Esophagus squamous epithelium (tissue), 5 donors: ENCODE measurements at regions not wholly inside any gene's neighbourhood (a gene's known extent, or its start where the extent isn't known, plus 50 kb on each side); places are given as distances from the start of the nearest gene placed in this dataset.

ENCODE experiments used
- DNase-seq: peaks from one replicate; lab custom pipeline; 2025; lab: John Stamatoyannopoulos, UW
- H3K27ac ChIP-seq, 4 donors: fragments of 200-600 bp; sonication (generic); one replicate each; pipeline ENCODE4 v1.5.1; 2016 to 2019; ENCODE audit warnings: mild to moderate bottlenecking in 1 of 4
- H3K27me3 ChIP-seq, 4 donors: fragments of 200-600 bp; sonication (generic); 1 replicate in 3 of 4; 2 replicates in 1 of 4; pipeline versions ENCODE4 v1.5.1 to v1.6.0; 2017 to 2021; ENCODE audit warnings: antibody characterized with exemption in 1 of 4
- H3K36me3 ChIP-seq, 3 donors: fragments of 200-600 bp; sonication (generic); one replicate each; pipeline ENCODE4 v1.5.1; 2016 to 2019
- H3K4me1 ChIP-seq, 3 donors: fragments of 200-600 bp; sonication (generic); one replicate each; pipeline ENCODE4 v1.5.1; 2017 to 2019
- H3K4me3 ChIP-seq, 4 donors: fragments of 200-600 bp; sonication (generic); 1 replicate in 3 of 4; 2 replicates in 1 of 4; pipeline ENCODE4 v1.5.1; 2016 to 2019; ENCODE audit warnings: mild to moderate bottlenecking in 2 of 4, moderate library complexity in 1 of 4
- H3K9me3 ChIP-seq, 3 donors: fragments of 200-600 bp; sonication (generic); one replicate each; pipeline ENCODE4 v1.5.1; 2016 to 2019
- POLR2A ChIP-seq, 4 donors: fragments of 450-650 bp; IDR thresholded peaks; one replicate each; pipeline ENCODE4 v1.6.1; 2017; ENCODE audit warnings: antibody characterized with exemption in 4 of 4, mild to moderate bottlenecking in 4 of 4, moderate library complexity in 3 of 4
- whole genome bisulfite sequencing, 2 donors: methylation state at CpG; one replicate each; pipeline ENCODE4 v1.1.5; 2018; 5-methylcytosine and 5-hydroxymethylcytosine counted together
- intact Hi-C: fragments of 100-400 bp; cut with DNase I; formaldehyde crosslinking; loops from one replicate; pipeline ENCODE4 v1.15.0; 2022
- TF ChIP-seq, protein P1 (sequence below), 6 experiments: fragments of 450-650 bp in 4 of 6; fragments of 200-600 bp in 2 of 6; sonication (generic) in 2 of 6; IDR thresholded peaks; one replicate each; pipeline ENCODE4 v1.5.1; 2016 to 2019; ENCODE audit warnings: antibody characterized with exemption in 6 of 6, mild to moderate bottlenecking in 4 of 6, moderate library complexity in 4 of 6
- donor health status: DM: yes; HTN: yes; CAD: no.

DNA sequence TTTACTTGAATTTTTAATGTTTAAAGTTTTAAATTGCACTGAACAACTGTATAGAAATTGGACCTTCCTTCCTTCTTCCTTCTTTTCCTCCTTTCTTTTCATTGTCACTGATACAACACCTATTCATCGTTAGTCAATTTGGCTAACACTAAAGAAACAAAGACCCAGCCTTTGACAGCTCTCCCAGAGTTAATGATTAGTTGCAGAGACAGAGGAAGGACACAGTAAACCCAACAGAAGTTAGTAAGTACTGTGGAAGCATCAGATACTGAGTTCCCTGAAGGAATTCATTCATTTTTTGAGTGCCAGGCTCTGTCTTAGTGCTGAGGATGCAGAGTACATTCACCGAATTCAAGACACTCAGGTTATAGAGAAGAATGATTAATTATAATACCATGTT lies 77.9 kb upstream of the RAB27B start:
- WGBS, 2 donors = 63 to 70% methylated on average over 2 of the region's 2 CpGs
- DNase-seq = no peak
- Histone ChIP-seq H3K27ac (no peak overlapping the region), H3K27me3 (no peaks in the 10 kb centered on the region), H3K9me3 (no peaks in the 10 kb centered on the region), H3K4me3 (no peak overlapping the region), H3K4me1 (no peaks in the 10 kb centered on the region), H3K36me3 (no peaks in the 10 kb centered on the region)
- TF ChIP-seq, protein P1, sequence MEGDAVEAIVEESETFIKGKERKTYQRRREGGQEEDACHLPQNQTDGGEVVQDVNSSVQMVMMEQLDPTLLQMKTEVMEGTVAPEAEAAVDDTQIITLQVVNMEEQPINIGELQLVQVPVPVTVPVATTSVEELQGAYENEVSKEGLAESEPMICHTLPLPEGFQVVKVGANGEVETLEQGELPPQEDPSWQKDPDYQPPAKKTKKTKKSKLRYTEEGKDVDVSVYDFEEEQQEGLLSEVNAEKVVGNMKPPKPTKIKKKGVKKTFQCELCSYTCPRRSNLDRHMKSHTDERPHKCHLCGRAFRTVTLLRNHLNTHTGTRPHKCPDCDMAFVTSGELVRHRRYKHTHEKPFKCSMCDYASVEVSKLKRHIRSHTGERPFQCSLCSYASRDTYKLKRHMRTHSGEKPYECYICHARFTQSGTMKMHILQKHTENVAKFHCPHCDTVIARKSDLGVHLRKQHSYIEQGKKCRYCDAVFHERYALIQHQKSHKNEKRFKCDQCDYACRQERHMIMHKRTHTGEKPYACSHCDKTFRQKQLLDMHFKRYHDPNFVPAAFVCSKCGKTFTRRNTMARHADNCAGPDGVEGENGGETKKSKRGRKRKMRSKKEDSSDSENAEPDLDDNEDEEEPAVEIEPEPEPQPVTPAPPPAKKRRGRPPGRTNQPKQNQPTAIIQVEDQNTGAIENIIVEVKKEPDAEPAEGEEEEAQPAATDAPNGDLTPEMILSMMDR (IDR thresholded peaks at IDR 0.05) = no peak
- TF ChIP-seq POLR2A (IDR thresholded peaks at IDR 0.05) = no peak
- intact Hi-C loops = no loop called here

DNA sequence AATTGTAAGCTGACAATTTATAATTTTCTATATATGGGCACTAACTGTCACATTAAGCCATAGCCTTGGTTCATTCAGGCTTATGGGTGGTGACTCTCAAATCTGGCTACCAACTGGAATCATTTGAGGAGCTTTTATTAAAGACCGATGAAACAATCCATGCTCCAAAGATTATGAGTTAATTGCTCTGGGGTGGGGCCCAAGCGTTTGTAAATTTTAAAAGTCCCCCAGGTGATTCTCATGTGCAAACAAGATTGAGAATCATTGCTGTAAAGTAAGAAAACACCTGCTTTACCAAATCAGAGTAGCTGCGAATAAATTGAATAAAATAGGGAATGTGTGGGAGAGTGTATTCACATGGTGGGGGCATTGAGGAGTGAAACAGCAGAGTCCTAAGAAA lies 76.1 kb upstream of the RAB27B start:
- intact Hi-C loops = no loop called here

DNA sequence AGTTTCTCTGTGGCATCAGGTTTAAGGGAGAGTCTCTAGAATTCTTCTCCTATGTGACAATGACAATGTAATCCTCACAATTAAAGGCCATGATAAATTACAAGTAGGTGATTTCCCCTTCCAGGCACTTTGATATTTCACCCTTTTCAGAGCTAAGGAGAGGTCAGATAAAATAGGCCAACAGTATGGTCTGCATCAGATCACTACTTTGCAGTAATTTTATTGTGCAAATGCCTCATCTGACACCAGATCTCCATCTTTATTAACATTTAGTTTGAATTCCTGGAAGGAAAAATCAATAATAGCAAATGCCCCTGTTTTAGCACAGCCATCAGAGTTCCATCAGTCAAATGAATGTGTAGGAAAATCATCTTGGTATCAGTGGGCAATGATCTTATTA lies 72.8 kb upstream of the RAB27B start:
- DNase-seq = no peak
- Histone ChIP-seq H3K27me3 (no peaks in the 10 kb centered on the region), H3K4me1 (no peaks in the 10 kb centered on the region), H3K9me3 (no peaks in the 10 kb centered on the region), H3K4me3 (no peak overlapping the region), H3K36me3 (no peaks in the 10 kb centered on the region), H3K27ac (no peak overlapping the region)
- TF ChIP-seq, protein P1 (IDR thresholded peaks at IDR 0.05) = no peak
- no peak for TF ChIP-seq POLR2A (IDR thresholded peaks at IDR 0.05)
- intact Hi-C loops = no loop called here

More for the DNA sequence above, 76.1 kb upstream of the RAB27B start:
- WGBS, 2 donors = 65 to 68% methylated on average over 3 of the region's 3 CpGs
- no peaks in the 10 kb centered on the region for H3K4me1 ChIP-seq
- no peak for DNase-seq
- TF ChIP-seq, protein P1 (IDR thresholded peaks at IDR 0.05) = no peak
- no peak for TF ChIP-seq POLR2A (IDR thresholded peaks at IDR 0.05)
- no peaks in the 10 kb centered on the region for H3K9me3 ChIP-seq
- no peaks in the 10 kb centered on the region for H3K36me3 ChIP-seq
- no peak overlapping the region for H3K4me3 ChIP-seq
- H3K27ac ChIP-seq = no peak overlapping the region
- H3K27me3 ChIP-seq = no peaks in the 10 kb centered on the region

DNA sequence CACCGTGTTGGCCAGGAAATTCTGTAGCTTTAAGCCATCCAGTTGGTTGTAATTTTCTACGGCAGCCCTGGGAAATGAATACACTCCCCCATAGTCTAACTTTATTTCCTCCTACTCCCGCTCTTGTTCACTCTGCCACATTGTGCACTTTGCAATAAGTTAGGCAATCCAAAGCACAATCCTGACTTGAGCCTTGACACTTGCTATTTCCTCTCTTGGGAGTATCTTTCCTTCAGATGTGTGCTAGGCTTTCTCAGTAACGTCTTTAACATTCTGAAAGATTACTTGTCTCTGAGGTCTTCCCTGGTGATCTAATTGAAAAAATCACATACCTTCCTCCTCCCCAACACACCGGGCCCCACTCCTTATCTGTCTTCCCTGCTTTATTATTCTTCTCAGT lies 65.9 kb upstream of the RAB27B start:
- H3K4me1 ChIP-seq = no peaks in the 10 kb centered on the region
- WGBS, 2 donors = 65 to 71% methylated on average over 5 of the region's 5 CpGs
- no peaks in the 10 kb centered on the region for H3K9me3 ChIP-seq
- H3K4me3 ChIP-seq = no peak overlapping the region
- intact Hi-C loops = no loop called here
- H3K27ac ChIP-seq = no peak overlapping the region
- H3K27me3 ChIP-seq = no peaks in the 10 kb centered on the region
- no peak for DNase-seq
- H3K36me3 ChIP-seq = no peaks in the 10 kb centered on the region
- TF ChIP-seq, protein P1 (IDR thresholded peaks at IDR 0.05) = no peak
- no peak for TF ChIP-seq POLR2A (IDR thresholded peaks at IDR 0.05)

DNA sequence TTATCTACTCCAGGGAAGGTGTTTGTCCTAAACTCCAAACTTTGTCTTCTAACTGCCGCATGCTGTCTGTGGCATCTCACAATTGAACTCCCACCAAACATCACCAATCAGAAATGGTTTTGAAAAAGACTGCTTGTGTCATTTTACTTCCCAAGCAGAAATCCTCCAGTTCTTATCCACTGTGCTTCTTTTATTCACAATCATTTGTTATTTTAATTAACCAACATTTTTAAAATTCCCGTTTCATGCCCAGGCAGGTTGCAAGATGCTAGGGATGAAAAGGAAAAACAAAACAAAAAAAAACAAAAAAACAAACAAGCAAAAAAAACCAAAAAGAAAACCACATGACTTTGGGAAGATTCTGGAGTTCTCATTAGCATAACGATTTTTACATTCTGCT lies 63.5 kb upstream of the RAB27B start:
- Histone ChIP-seq H3K36me3 (no peaks in the 10 kb centered on the region), H3K4me1 (no peaks in the 10 kb centered on the region), H3K4me3 (no peak overlapping the region), H3K27me3 (no peaks in the 10 kb centered on the region), H3K9me3 (no peaks in the 10 kb centered on the region), H3K27ac (no peak overlapping the region)
- DNase-seq = no peak
- TF ChIP-seq POLR2A (IDR thresholded peaks at IDR 0.05) = no peak
- TF ChIP-seq, protein P1 (IDR thresholded peaks at IDR 0.05) = no peak
- intact Hi-C loops = no loop called here
- WGBS, 2 donors = 89 to 92% methylated on average over 3 of the region's 3 CpGs
